CD4-positive, alpha-beta memory T cell (primary cell): ENCODE measurements at regions not wholly inside any gene's neighbourhood (a gene's known extent, or its start where the extent isn't known, plus 50 kb on each side); places are given as distances from the start of the nearest gene placed in this dataset.
A peak's percentile ranks its signal among the peaks of the same experiment; 100 is the strongest.

Source experiments
- CTCF ChIA-PET: fragments of 350-600 bp; sonication (Branson Sonifier 250); formaldehyde crosslinking; loops from one replicate; lab custom pipeline; 2021; ENCODE audit warnings: inconsistent platforms; ENCODE audit not compliant: partially characterized antibody; lab: Charles Lee
- POLR2A ChIA-PET: fragments of 350-600 bp; sonication (Branson Sonifier 250); formaldehyde crosslinking; loops from one replicate; lab custom pipeline; 2021; ENCODE audit not compliant: partially characterized antibody; lab: Charles Lee
- DNase-seq, 5 donors: peaks; one replicate each; pipeline versions ENCODE4 v3.0.0 to v3.0.0-alpha.2; 2020 to 2022; ENCODE audit warnings: mixed read lengths in 1 of 5
- H3K27ac ChIP-seq: one replicate; pipeline ENCODE4 v1.7.0; 2013; ENCODE audit warnings: low read depth, low read length
- H3K27me3 ChIP-seq: 2 replicates; pipeline ENCODE4 v1.7.0; 2013; ENCODE audit warnings: mild to moderate bottlenecking, low read length, moderate library complexity; ENCODE audit not compliant: insufficient read depth
- H3K36me3 ChIP-seq: 2 replicates; pipeline ENCODE4 v1.7.0; 2013; ENCODE audit warnings: mild to moderate bottlenecking, low read length, moderate library complexity; ENCODE audit not compliant: insufficient read depth
- H3K4me1 ChIP-seq: 2 replicates; pipeline ENCODE4 v1.7.0; 2013; ENCODE audit warnings: mild to moderate bottlenecking, low read length, moderate library complexity; ENCODE audit not compliant: insufficient read depth
- H3K4me3 ChIP-seq, 2 donors: one replicate each; pipeline ENCODE4 v1.7.0; 2013; ENCODE audit warnings: low read length in 2 of 2, mild to moderate bottlenecking in 1 of 2
- H3K9me3 ChIP-seq, 2 donors: one replicate each; pipeline ENCODE4 v1.7.0; 2013; ENCODE audit warnings: low read length in 2 of 2, control low read depth in 1 of 2; ENCODE audit not compliant: control insufficient read depth in 1 of 2
- H3K27ac Mint-ChIP-seq, 7 donors: one replicate each; pipeline ENCODE4 v1.8.0; 2020 to 2021; ENCODE audit warnings: mixed read lengths in 7 of 7, mild to moderate bottlenecking in 6 of 7, inconsistent platforms in 3 of 7, moderate library complexity in 3 of 7
- H3K27me3 Mint-ChIP-seq, 2 donors: one replicate each; pipeline ENCODE4 v1.8.0; 2020 to 2021; ENCODE audit warnings: mixed read lengths in 2 of 2
- H3K36me3 Mint-ChIP-seq, 2 donors: one replicate each; pipeline ENCODE4 v1.8.0; 2020 to 2021; ENCODE audit warnings: mixed read lengths in 2 of 2, inconsistent platforms in 1 of 2, mild to moderate bottlenecking in 1 of 2
- H3K4me1 Mint-ChIP-seq, 4 donors: one replicate each; pipeline ENCODE4 v1.8.0; 2020 to 2021; ENCODE audit warnings: mixed read lengths in 4 of 4, mild to moderate bottlenecking in 1 of 4
- H3K4me3 Mint-ChIP-seq, 8 donors: one replicate each; pipeline ENCODE4 v1.8.0; 2020 to 2021; ENCODE audit warnings: mixed read lengths in 8 of 8, mild to moderate bottlenecking in 7 of 8, moderate library complexity in 6 of 8, inconsistent platforms in 3 of 8
- H3K9me3 Mint-ChIP-seq, 8 donors: one replicate each; pipeline ENCODE4 v1.8.0; 2020 to 2021; ENCODE audit warnings: mixed read lengths in 8 of 8, mild to moderate bottlenecking in 5 of 8, inconsistent platforms in 3 of 8, moderate library complexity in 1 of 8
- intact Hi-C: fragments of 100-400 bp; cut with micrococcal nuclease; formaldehyde crosslinking; loops from one replicate; pipeline ENCODE4 v1.15.1; 2023

DNA sequence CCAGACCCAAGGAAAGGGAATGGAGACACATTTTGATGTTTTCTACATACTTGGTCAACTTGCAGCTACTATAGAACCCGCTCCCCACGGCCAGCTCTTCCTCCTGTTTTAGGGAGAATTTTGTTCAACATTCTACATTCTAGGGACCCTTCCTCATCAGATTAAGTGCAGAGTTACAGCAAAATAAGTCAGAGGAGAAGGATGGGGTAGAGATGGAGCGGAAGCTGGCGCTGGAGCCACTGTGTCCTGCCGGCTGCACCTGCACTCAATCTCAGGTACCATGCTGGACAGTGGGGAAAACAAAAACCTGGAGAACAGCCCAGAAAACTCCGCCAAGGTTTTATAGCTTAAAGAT is 79.4 kb upstream of the EN2 start:
- Mint-ChIP-seq H3K4me1 (peaks cover 26 to 52% (median 39%) of the 10 kb centered on the region in 4 donors), H3K27ac (no peak overlapping the region), H3K4me3 (peak overlapping the region in 1 of 8 donors; percentile 30), H3K9me3 (peaks cover 0 to 2% (median 0%) of the 10 kb centered on the region in 8 donors), H3K27me3 (peaks cover 73 to 74% of the 10 kb centered on the region in 2 donors), H3K36me3 (peaks cover 0 to under 1% of the 10 kb centered on the region in 2 donors)
- Histone ChIP-seq H3K4me3 (no peak overlapping the region), H3K27me3 (peaks cover 56% of the 10 kb centered on the region), H3K4me1 (peaks cover 42% of the 10 kb centered on the region), H3K9me3 (no peaks in the 10 kb centered on the region), H3K27ac (no peak overlapping the region), H3K36me3 (no peaks in the 10 kb centered on the region)
- CTCF ChIA-PET: interaction anchor here (1.0 to 1.4 kb wide), 3 partner anchors 14 to 154 kb away, joined by 3 to 5 read pairs (median 4); no protein-coding TSS in a partner anchor
- no peak for DNase-seq
- intact Hi-C loops: no loop called here
- POLR2A ChIA-PET: no interaction called here

DNA sequence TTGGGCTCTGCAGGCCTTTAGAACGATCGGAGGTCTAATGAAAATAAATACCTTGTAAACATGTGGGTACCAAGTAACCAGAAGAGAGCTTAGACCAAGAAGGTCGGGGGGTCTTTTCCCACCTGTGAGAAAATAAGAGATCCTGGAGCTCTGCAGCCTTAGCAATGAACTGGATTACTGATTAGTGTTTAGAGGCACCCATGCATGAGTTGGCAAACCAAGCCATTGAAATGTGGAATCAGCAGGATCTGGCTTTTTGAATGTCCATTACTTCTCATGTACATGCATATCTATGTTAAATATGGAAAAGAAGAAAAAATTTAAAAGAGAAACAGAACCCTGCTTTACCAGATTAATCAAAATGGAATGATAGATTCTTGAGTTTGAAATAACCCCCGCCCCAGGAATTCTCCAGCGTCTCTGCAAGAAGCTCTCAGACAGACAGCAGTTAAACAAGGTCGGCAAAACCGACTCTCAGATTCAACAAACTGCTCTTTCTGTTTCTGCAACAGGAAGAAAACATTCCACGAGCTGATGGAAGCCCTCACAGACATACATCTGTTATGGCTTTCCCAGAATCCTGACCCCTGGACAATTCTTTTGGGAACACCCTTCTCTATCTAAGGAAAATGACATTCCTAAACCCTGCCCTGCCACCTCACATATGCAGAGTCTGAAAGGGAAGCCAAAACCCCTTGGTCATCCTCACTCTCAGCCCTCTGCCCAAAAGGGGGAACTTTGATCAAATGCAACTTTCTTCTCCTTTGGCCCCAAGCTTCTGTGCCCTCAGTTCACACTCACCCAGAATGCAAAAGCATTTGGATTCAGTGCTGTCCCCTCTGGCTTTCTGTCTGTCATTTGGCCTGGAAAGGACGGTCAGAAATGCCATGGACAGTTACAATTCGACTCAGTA is 78.7 kb upstream of the EN2 start:
- Mint-ChIP-seq H3K27me3 (peaks cover 71 to 76% of the 10 kb centered on the region in 2 donors), H3K9me3 (peaks cover 0 to 2% (median 0%) of the 10 kb centered on the region in 8 donors), H3K4me3 (no peak overlapping the region), H3K27ac (no peak overlapping the region), H3K36me3 (no peaks in the 10 kb centered on the region), H3K4me1 (peaks cover 24 to 50% (median 35%) of the 10 kb centered on the region in 4 donors)
- H3K36me3 ChIP-seq: no peaks in the 10 kb centered on the region
- intact Hi-C loops: no loop called here
- H3K27ac ChIP-seq: no peak overlapping the region
- H3K4me3 ChIP-seq: no peak overlapping the region
- H3K27me3 ChIP-seq: peaks cover 56% of the 10 kb centered on the region
- POLR2A ChIA-PET: no interaction called here
- no peaks in the 10 kb centered on the region for H3K9me3 ChIP-seq
- no peak for DNase-seq
- CTCF ChIA-PET: interaction anchor here (0.8 to 1.5 kb wide), 5 partner anchors 14 to 451 kb away, joined by 3 to 5 read pairs (median 4); no protein-coding TSS in a partner anchor
- H3K4me1 ChIP-seq: peaks cover 39% of the 10 kb centered on the region

DNA sequence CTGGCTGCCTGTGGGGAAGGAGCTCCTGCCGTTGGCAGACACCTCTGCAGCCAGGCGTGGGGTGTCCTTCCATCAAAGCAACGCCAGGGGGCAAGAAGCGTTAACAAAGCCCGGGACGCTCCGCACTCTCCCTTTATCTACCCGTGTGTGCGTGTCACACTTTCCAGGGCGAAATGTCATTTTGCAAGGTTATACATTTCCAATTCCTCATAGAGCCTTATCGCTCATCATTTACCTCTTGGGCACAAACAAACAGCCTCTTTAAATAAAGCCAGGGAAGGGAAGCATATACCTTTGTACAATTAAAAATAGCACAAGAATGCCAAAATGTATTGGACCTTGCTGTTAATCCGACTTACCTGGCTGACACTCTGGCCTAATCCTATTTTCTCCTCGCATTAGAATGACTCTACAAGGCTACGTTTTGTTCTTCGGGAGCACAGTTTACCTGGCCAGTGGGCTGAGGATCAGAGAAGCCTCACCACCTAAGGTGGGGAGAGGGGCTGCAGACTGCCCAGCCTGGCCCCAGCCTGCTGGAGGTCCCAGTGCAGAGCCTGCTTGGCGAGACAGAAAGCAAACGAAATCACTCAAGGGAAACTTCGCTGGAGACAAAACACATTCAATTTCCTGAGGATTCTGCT is 77.6 kb upstream of the EN2 start:
- H3K27me3 Mint-ChIP-seq: peaks cover 65 to 77% of the 10 kb centered on the region in 2 donors
- DNase-seq: peak; percentile 41 to 68 (median 47)
- Histone ChIP-seq H3K4me3 (no peak overlapping the region), H3K4me1 (peaks cover 30% of the 10 kb centered on the region), H3K36me3 (no peaks in the 10 kb centered on the region), H3K9me3 (no peaks in the 10 kb centered on the region), H3K27me3 (peaks cover 54% of the 10 kb centered on the region), H3K27ac (no peak overlapping the region)
- H3K27ac Mint-ChIP-seq: no peak overlapping the region
- H3K9me3 Mint-ChIP-seq: peaks cover 0 to 2% (median 0%) of the 10 kb centered on the region in 8 donors
- peaks cover 19 to 41% (median 29%) of the 10 kb centered on the region in 4 donors for H3K4me1 Mint-ChIP-seq
- no peaks in the 10 kb centered on the region for H3K36me3 Mint-ChIP-seq
- intact Hi-C loops: loop anchor here (1.0 kb wide), 1 partner anchor 388 kb away; no protein-coding TSS in a partner anchor
- CTCF ChIA-PET: interaction anchor here (0.9 to 1.5 kb wide), 3 partner anchors 10 to 144 kb away, joined by 3 to 4 read pairs (median 4); no protein-coding TSS in a partner anchor
- peak overlapping the region in 4 of 8 donors; percentile 41 to 73 (median 48) for H3K4me3 Mint-ChIP-seq
- POLR2A ChIA-PET: no interaction called here

DNA sequence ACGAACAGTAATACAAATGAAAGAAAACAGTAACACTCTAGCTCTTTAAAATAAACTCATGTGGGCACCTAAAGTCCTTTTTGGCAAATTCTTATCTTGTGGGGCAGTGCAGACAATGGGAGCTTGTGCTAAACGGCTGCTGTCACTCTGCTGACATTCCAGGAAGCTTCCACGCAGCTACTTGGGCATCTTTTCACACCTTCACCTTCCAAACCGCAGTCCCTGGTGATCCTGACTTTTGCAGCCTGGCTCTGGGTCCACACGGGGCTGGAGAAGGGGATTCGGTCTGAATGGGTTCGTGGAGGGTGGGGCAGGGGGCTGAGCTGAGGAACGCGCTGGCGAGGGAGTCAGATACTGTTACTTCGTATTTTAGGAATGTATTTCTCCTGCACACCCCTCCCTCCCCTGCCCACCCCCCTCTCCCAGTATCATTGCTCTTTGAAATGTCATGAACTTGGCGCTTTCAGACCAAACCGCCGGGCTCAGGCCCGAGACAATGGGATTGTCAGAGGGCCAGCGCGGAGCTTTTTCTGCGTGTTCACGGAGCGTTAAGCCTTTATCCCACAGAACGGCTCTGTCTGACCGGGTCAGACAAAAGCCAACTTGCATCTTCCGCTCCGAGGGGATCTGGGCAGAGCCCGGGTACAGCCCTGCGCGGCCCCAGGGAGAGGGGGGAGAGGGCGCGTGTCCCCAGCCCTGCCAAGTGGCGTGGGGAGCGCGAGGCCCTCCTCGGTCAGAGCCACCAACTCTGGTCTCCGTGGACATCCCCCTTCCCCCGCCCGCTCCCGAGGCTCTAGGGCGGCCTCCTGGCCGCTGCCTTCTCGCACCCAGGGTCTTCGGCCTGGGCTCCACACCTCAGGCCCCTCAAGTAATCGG is 76.7 kb upstream of the EN2 start:
- H3K27ac ChIP-seq: no peak overlapping the region
- H3K4me3 Mint-ChIP-seq: peak overlapping the region in 5 of 8 donors; percentile 22 to 73 (median 40)

DNA sequence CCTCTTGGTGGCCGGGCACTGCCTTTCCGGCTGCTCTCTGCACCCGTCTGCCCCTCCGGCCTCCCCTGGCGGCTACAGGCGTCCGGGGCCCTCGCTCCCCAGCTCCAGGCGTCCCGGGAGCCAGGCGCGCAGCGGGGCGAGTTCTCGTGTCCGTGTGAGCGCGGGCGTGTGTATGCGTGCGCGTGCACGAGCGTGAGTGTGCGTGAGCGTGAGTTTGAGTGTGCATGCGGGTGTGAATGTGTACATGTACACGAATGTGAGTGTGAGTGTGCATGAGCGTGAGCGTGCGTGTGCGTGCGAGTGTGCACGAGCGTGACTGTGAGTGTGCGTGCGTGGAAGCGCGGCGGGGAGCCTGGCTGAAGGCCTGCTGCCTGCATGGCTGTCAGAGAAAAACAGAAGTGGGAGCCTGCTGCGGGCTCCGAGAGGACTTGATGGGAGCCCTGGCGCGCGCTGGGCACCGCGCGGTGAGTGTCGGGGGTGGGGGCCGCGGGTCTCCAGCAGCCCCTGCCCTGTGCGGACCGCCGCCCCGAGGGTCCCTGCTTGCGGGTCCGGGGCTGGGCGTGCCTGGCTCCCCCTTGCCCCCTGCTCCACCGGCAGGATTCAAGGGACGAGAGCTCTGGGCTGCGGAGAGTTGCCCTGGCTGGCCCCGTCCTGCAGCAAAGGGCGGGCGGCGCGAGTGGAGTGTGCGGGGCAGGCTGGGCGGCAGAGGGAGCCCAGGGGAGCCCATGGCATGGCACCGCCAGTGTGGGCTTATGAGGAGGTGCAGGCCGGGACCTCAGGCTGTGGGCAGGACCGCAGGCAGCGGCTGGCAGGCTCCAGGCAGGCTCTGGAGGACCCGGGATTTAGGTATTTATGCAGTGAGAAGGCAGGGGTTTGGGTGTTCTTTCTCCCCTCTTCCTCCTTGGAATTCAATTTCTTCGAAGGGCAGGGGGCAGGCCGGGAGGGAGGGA is 75.8 kb upstream of the EN2 start:
- no peak overlapping the region for H3K27ac Mint-ChIP-seq

More for the DNA sequence above, 76.7 kb upstream of the EN2 start:
- intact Hi-C loops: loop anchor here (1.0 kb wide), 1 partner anchor 387 kb away; no protein-coding TSS in a partner anchor
- no peak for DNase-seq
- POLR2A ChIA-PET: no interaction called here
- no peaks in the 10 kb centered on the region for H3K9me3 ChIP-seq
- Mint-ChIP-seq H3K9me3 (peaks cover 0 to 2% (median 0%) of the 10 kb centered on the region in 8 donors), H3K27ac (no peak overlapping the region), H3K4me1 (peaks cover 15 to 32% (median 20%) of the 10 kb centered on the region in 4 donors), H3K27me3 (peaks cover 63 to 70% of the 10 kb centered on the region in 2 donors), H3K36me3 (no peaks in the 10 kb centered on the region)
- peaks cover 47% of the 10 kb centered on the region for H3K27me3 ChIP-seq
- H3K4me1 ChIP-seq: peaks cover 21% of the 10 kb centered on the region
- no peak overlapping the region for H3K4me3 ChIP-seq
- CTCF ChIA-PET: interaction anchor here (0.9 to 1.5 kb wide), 3 partner anchors 10 to 143 kb away, joined by 3 to 4 read pairs (median 4); no protein-coding TSS in a partner anchor
- no peaks in the 10 kb centered on the region for H3K36me3 ChIP-seq

DNA sequence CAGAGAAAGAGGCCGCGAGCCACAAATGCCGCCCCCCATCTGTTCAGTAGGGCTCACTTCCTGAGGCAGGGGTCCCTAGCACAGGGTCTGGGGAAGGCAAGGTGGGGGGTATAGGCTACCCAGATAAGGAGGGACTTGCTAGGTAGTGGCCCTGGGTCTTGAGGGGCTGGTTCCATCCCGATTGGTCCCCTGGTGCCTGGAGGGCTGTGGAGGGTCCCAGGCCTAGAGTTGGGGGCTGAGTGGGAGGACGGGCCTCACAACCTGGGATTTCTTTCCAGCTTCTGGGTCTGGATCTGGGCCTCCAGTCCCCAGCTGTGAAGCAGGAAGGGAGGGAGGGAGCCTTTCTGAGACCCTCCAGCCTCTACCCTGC is 75.1 kb upstream of the EN2 start:
- ChIA-PET POLR2A (no interaction called here), CTCF (no interaction called here)
- H3K27ac ChIP-seq: no peak overlapping the region
- Mint-ChIP-seq H3K4me1 (peaks cover 13 to 24% (median 16%) of the 10 kb centered on the region in 4 donors), H3K27ac (no peak overlapping the region), H3K36me3 (no peaks in the 10 kb centered on the region), H3K4me3 (no peak overlapping the region), H3K27me3 (peaks cover 57 to 69% of the 10 kb centered on the region in 2 donors), H3K9me3 (peaks cover 0 to 2% (median 0%) of the 10 kb centered on the region in 8 donors)
- no peaks in the 10 kb centered on the region for H3K9me3 ChIP-seq
- peaks cover 20% of the 10 kb centered on the region for H3K4me1 ChIP-seq
- no peak overlapping the region for H3K4me3 ChIP-seq
- intact Hi-C loops: no loop called here
- peaks cover 42% of the 10 kb centered on the region for H3K27me3 ChIP-seq
- no peak for DNase-seq
- no peaks in the 10 kb centered on the region for H3K36me3 ChIP-seq

More for the DNA sequence above, 75.8 kb upstream of the EN2 start:
- Histone ChIP-seq H3K9me3 (no peaks in the 10 kb centered on the region), H3K4me3 (no peak overlapping the region), H3K27ac (no peak overlapping the region), H3K4me1 (peaks cover 20% of the 10 kb centered on the region), H3K36me3 (no peaks in the 10 kb centered on the region), H3K27me3 (peaks cover 49% of the 10 kb centered on the region)
- Mint-ChIP-seq H3K4me1 (peaks cover 14 to 24% (median 19%) of the 10 kb centered on the region in 4 donors), H3K27me3 (peaks cover 58 to 70% of the 10 kb centered on the region in 2 donors), H3K9me3 (peaks cover 0 to 2% (median 0%) of the 10 kb centered on the region in 8 donors), H3K36me3 (no peaks in the 10 kb centered on the region), H3K4me3 (peak overlapping the region in 7 of 8 donors; percentile 28 to 81 (median 65))
- POLR2A ChIA-PET: no interaction called here
- intact Hi-C loops: no loop called here
- no peak for DNase-seq
- CTCF ChIA-PET: no interaction called here
